GM19372 (cell line): ENCODE measurements at regions not wholly inside any gene's neighbourhood (a gene's known extent, or its start where the extent isn't known, plus 50 kb on each side); places are given as distances from the start of the nearest gene placed in this dataset.
"Not testable (repeated sequence)": the region's sequence is repeated elsewhere in the genome, so short reads cannot be mapped to it uniquely, and the experiment has no call there.

ENCODE experiments used
- ATAC-seq: cut with Tn5 transposase; IDR thresholded peaks from one replicate; pipeline ENCODE4 v1.9.1; 2021; ENCODE audit warnings: mild to moderate bottlenecking, low read depth, moderate library complexity; ENCODE audit not compliant: unreplicated experiment

DNA sequence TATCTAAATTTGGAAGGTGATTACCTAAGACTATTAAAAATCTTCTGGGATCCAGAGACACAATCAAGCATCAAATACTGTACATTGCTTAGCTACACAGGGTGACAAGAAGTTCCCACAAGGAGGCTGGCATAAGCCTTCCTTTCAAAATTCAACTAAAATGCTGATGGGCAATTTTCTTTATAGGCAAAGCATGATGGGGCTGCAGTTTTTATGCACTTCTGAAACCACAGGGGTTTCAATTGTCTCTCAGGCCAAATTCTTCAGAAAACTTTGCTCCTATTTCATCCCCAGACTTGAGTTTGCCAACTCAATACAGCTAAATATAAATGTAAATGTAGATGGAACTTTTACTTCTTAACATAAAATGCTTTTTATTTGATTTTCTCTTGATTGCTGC lies 241.6 kb downstream of the ZPLD1 start:
- no peak for ATAC-seq

- no peak for ATAC-seq
Measured at GRCh38 chr3:102682741-102683140, 247.9 kb downstream of the ZPLD1 start.

DNA sequence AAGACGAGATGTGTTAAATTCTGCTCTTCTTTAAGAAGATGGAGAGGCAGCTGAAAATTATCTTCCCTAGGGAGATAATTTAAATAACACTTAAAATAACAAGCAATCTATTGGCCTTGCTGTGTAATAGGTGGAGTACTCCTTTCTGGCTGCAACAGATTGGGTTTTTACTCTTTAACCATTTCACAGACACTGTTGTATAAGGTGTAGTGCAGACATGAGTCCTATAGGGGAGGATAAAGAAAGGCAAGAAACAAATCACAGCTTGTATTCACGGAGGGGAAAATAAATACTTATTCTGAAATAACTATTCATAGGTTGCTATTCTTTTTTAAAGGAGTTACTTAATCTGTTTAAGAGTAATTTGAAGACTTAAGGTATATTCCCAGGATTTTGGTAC lies 252.0 kb downstream of the ZPLD1 start:
- no peak for ATAC-seq

GRCh38 chr3:102687851-102688555 lies 253.2 kb downstream of the ZPLD1 start:
- no peak for ATAC-seq

GRCh38 chr3:102688556-102688930 lies 253.7 kb downstream of the ZPLD1 start:
- no peak for ATAC-seq

GRCh38 chr3:102691507-102691906 lies 256.7 kb downstream of the ZPLD1 start:
- ATAC-seq: no peak

DNA sequence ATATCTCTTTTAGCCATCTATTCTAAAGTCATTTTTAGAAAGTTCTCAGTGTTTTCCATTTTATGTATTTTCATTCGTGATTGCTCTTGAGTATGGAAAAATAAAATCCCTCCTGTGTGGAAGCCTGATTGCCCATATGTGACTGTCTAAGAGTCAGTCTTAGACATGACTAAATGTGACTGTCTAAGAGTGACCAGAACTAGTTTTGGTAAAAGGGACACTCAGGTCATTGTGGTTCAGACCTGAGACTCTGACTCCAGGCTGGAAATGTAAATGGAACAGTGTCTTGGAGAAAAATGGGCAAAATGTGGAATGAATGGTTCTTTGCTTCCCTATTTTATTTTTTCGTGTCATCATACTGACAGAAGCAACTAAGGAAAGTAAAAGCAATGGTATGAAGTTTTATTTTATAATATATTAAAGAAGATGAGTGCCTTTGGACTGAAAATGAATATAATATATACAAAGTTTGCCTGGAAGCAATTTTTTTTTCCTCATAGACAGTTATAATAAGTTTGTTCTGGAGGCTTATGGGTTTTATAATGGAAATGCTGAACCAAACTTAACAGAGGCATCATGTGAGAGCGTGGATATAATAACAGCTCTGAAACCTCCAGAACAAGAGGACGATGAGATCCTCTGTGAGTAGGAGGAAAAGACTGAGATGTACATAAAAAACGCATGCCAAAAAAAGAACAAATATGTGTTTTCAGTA lies 264.4 kb downstream of the ZPLD1 start:
- no peak for ATAC-seq

DNA sequence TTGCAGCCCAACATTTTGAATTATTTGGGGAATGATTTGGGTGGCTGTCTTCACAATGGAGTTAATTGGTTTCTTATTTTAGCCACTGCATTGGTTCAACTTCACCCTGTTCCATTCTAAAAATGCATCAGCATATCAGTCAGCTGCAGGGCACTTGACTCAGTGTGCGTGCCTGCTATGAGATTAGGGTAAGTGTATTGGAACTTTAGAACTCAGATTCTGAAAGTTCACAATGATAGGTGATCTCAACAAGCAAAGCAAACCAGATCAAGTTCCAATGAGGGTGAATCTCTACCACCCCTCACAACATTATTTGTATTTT lies 265.0 kb downstream of the ZPLD1 start:
- no peak for ATAC-seq

DNA sequence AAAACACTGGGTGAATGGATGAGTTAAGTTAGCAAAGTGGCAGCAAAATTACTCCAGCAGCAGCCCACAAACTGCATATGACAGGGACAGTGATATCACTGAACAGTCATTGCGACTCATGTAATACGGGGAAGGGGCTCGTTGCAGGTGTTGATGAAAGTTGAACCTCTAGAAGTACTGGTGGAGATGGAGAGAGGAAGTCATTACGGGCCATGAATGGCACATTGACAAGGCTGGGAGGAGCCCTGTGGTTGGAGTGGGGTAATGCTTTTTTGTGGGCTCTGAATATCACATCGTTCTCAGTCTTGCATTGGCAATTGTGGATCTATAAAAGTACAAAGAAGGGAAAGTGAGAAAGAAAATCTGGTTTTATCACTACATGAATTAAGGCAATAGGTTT lies 278.1 kb downstream of the ZPLD1 start:
- no peak for ATAC-seq

DNA sequence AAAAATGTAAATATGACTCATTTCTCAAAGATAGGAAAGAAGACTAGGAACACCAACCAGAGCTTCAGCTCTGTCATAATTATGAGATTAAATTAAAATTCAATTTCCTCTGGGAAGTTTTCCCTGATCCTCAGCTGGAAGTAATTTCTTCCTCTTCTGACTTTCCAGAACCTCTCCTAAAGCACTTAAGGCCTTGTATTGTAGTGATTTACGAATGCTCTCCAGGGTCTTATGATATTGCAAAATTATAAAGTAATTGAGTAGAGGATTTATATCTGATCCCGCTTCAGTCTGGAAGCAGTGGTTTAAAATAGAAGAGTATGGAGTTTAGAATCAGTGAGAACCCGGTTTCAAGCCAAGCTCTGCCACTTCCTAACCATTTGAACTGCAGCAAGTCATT lies 279.8 kb downstream of the ZPLD1 start:
- ATAC-seq: no peak

GRCh38 chr3:102715030-102715697 lies 280.3 kb downstream of the ZPLD1 start:
- peak; percentile 83 for ATAC-seq

DNA sequence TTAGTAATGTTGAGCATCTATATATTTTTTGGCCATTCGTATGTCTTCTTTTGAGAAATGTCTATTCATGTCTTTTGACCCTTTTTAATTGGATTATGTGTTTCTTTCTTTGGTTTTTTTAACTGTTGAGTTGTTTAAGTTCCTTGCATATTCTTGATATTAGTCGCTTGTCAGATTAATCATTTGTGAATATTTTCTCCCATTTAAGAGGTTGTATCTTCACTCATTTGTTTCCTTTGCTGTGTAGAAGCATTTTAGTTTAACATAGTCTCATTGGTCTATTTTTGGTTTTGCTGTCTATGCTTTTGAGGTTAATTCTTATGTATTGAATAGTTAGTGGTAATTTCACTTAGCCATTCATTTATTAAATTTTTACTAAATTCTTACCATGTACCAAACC lies 283.8 kb downstream of the ZPLD1 start:
- no peak for ATAC-seq

GRCh38 chr3:102722317-102722716 lies 287.5 kb downstream of the ZPLD1 start:
- no peak for ATAC-seq

GRCh38 chr3:102727340-102727739 lies 292.5 kb downstream of the ZPLD1 start:
- ATAC-seq: no peak

GRCh38 chr3:102732581-102732980 lies 297.8 kb downstream of the ZPLD1 start:
- ATAC-seq: not testable (repeated sequence)

GRCh38 chr3:102733791-102734563 lies 299.2 kb downstream of the ZPLD1 start:
- ATAC-seq: no peak

GRCh38 chr3:102735311-102735710 lies 300.5 kb downstream of the ZPLD1 start:
- ATAC-seq: no peak

GRCh38 chr3:102736288-102736974 lies 301.6 kb downstream of the ZPLD1 start:
- ATAC-seq: no peak

- ATAC-seq: no peak
Measured at GRCh38 chr3:102736975-102737304, 302.1 kb downstream of the ZPLD1 start.

DNA sequence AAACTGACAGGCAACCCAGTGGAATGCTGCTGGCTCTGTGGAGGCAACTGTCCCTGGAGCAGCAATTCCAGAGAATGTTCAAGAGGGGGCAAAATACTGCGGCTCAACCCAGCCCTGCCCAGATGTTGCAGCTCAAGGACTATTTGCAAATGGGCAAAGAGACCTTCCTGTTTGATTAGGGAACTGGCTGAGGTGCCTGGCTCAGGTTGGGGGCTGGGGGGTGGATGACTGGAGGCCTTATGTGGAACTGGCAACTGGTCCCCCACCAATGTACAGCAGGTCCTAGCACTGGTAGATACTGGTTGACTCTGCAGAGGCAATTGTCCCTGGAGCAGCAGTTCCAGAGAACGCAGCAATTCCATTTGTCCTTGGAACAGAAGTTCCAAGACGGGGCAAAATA lies 302.5 kb downstream of the ZPLD1 start:
- no peak for ATAC-seq

GRCh38 chr3:102741105-102741504 lies 306.3 kb downstream of the ZPLD1 start:
- no peak for ATAC-seq
